ENCODE measurements at regions not wholly inside any gene's neighbourhood (a gene's known extent, or its start where the extent isn't known, plus 50 kb on each side); places are given as distances from the start of the nearest gene placed in this dataset.

- Histone ChIP-seq H3K27me3 (ENCODE audit: control insufficient read depth in 2 of 2, insufficient read depth in 2 of 2, low read length in 2 of 2) (peaks cover 10 to 22% of the 10 kb centered on the region in 2 experiments), H3K27ac (ENCODE audit: insufficient read depth, low read depth, low read length) (no peak overlapping the region), H3K9me3 (replicated peaks; ENCODE audit: control insufficient read depth, insufficient read depth, low read length) (no peaks in the 10 kb centered on the region), H3K9ac (replicated peaks; ENCODE audit: extremely low read depth, insufficient read depth, low read length) (no peak overlapping the region), H3K4me3 (replicated peaks in 1 of 3; ENCODE audit: insufficient read depth in 1 of 3, low read depth in 1 of 3, low read length in 3 of 3) (no peak overlapping the region), H2AFZ (ENCODE audit: low read depth, low read length) (no peak overlapping the region), H3K79me2 (ENCODE audit: control insufficient read depth, insufficient read depth, low read length) (no peaks in the 10 kb centered on the region), H3K4me2 (ENCODE audit: insufficient read depth, low read length) (no peak overlapping the region), H3K36me3 (ENCODE audit: control insufficient read depth in 2 of 2, extremely low read depth in 1 of 2, insufficient read depth in 2 of 2, low read length in 2 of 2) (no peaks in the 10 kb centered on the region), H4K20me1 (replicated peaks; ENCODE audit: control insufficient read depth, extremely low read depth, insufficient read depth, low read length) (no peaks in the 10 kb centered on the region), H3K4me1 (ENCODE audit: control insufficient read depth, extremely low read depth, insufficient read depth, low read length) (peaks cover 39% of the 10 kb centered on the region), H3K9me1 (replicated peaks; ENCODE audit: control insufficient read depth, extremely low read depth, insufficient read depth, low read length) (no peaks in the 10 kb centered on the region)
- FAIRE-seq = no peak
- DNase-seq (ENCODE audit: low read depth, low spot score) = no peak
- TF ChIP-seq FOS (IDR thresholded peaks at IDR 0.05; ENCODE audit: borderline replicate concordance, insufficient read depth, low read length) (no peak), POLR2A (IDR thresholded peaks at IDR 0.05; ENCODE audit: low read depth, low read length) (no peak), CTCF (IDR thresholded peaks at IDR 0.05; ENCODE audit: extremely low read depth in 1 of 2, insufficient read depth in 1 of 2, low read depth in 1 of 2, low read length in 2 of 2) (no peak), MYC (IDR thresholded peaks at IDR 0.05; ENCODE audit: low read depth, low read length) (no peak), MAX (IDR thresholded peaks at IDR 0.05; ENCODE audit: insufficient read depth, insufficient read length) (no peak), JUN (IDR thresholded peaks at IDR 0.05; ENCODE audit: borderline replicate concordance, insufficient read depth, insufficient read length, low read depth) (no peak), GATA2 (IDR thresholded peaks at IDR 0.05; ENCODE audit: insufficient read depth, insufficient read length, low read depth, low read length) (no peak), EZH2 (IDR thresholded peaks at IDR 0.05; ENCODE audit: borderline replicate concordance, low read depth, low read length, severe bottlenecking) (no peak), POLR2AphosphoS5 (IDR thresholded peaks at IDR 0.05; ENCODE audit: insufficient read depth, low read depth, low read length) (no peak)
- BruUV-seq (replicated peaks) = no TSS peak
- intact Hi-C loops (cut with micrococcal nuclease) (loop anchor here (5.0 to 10.0 kb wide), 6 partner anchors 151 to 449 kb away; partner anchors contain the start of genes CUL3, FAM124B and MRPL44), dilution Hi-C loops (cut with MboI; ENCODE audit: extremely low pct_ligation_motif_present, low sequenced_read_pairs) (no loop called here)
- POLR2A ChIA-PET = no interaction called here
- CTCF ChIA-PET = interaction anchor here (1.8 to 2.1 kb wide), 2 partner anchors 12 to 20 kb away, joined by 4 to 7 read pairs; no protein-coding TSS in a partner anchor
Observed at GRCh38 chr2:224143526-224143925, 104.4 kb upstream of the SERPINE2 start.

All from endothelial cell of umbilical vein (primary cell).